ENCODE measurements at regions not wholly inside any gene's neighbourhood (a gene's known extent, or its start where the extent isn't known, plus 50 kb on each side); places are given as distances from the start of the nearest gene placed in this dataset.

- TF ChIP-seq, protein P1, sequence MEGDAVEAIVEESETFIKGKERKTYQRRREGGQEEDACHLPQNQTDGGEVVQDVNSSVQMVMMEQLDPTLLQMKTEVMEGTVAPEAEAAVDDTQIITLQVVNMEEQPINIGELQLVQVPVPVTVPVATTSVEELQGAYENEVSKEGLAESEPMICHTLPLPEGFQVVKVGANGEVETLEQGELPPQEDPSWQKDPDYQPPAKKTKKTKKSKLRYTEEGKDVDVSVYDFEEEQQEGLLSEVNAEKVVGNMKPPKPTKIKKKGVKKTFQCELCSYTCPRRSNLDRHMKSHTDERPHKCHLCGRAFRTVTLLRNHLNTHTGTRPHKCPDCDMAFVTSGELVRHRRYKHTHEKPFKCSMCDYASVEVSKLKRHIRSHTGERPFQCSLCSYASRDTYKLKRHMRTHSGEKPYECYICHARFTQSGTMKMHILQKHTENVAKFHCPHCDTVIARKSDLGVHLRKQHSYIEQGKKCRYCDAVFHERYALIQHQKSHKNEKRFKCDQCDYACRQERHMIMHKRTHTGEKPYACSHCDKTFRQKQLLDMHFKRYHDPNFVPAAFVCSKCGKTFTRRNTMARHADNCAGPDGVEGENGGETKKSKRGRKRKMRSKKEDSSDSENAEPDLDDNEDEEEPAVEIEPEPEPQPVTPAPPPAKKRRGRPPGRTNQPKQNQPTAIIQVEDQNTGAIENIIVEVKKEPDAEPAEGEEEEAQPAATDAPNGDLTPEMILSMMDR (IDR thresholded peaks at IDR 0.05) = no peak
- TF ChIP-seq POLR2A (IDR thresholded peaks at IDR 0.05) = no peak
- no peak for TF ChIP-seq POLR2AphosphoS5 (IDR thresholded peaks at IDR 0.05; ENCODE audit: insufficient read depth in 1 of 2, low read depth in 1 of 2)
These were observed 588.0 kb downstream of the PRELID2 start for GRCh38 chr5:145246961-145247744.

Measured in vagina (tissue), 2 donors.